Stimulated activated CD4-positive, alpha-beta T cell treated with anti-CD3 and anti-CD28 coated beads, Interleukin-4, amount 100 ng/mL, for 48 hours (primary cell): ENCODE measurements at regions not wholly inside any gene's neighbourhood (a gene's known extent, or its start where the extent isn't known, plus 50 kb on each side); places are given as distances from the start of the nearest gene placed in this dataset.
"Not testable (repeated sequence)": the region's sequence is repeated elsewhere in the genome, so short reads cannot be mapped to it uniquely, and the experiment has no call there.

Experiments used
- DNase-seq, 2 donors: peaks; one replicate each; pipeline ENCODE4 v3.0.0-alpha.2; 2020; ENCODE audit warnings: low read depth in 2 of 2

DNA sequence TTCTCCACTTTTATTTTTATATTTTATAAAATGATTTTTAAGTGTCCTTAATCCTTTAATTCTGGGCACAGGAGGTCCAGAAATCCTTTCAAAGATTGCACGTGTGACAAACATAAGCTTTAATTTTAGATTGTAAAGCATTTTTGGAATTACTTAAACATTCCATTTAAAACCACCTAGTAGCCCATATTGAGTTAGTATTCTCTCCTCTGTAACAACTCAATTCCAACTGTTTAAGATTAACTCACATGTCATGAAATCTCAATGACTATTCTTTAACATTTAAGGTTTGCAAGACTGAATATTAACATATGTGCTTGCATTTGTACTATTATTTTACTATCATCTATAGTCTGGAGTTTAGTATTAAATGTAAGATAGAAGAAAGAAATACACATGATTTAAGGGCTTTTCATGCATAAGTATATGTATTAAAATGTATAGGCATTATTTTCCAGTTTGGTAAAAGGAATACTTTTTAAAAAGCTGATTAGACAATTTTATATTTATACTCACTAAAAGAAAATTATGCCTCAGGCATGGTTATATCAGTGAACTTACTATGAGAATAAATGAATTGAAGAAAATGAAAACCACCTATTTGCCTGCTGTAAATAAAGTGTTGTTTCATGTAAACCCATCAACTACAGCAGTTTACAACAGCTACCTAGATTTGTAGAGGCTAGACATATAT, 776.9 kb downstream of the SLC6A15 start:
- no peak for DNase-seq

DNA sequence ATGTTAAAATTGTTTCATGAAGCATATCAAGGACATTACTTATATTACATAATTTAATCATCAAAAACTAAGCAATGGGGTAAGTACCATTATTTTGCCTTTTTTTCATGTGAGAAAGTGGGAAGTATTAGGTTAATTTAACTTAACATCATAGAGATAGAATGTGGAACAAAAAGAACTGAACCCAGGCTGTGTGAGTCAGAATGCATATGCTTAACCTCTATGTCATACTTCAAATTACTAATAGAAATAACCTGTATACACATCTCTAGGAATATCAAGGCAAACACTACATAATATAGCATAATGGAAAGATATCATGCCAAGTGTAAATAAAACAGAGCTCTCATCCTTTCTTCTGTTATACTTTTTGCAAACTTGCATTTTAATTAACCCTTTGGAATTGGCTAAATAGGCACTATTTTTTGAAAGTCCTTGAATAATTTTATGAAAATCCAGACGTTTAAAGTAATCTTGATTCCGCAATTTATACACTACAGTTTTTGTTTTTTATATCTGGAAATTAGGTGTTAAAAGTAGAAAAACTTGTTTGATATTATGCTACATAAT, 777.7 kb downstream of the SLC6A15 start:
- no peak for DNase-seq

DNA sequence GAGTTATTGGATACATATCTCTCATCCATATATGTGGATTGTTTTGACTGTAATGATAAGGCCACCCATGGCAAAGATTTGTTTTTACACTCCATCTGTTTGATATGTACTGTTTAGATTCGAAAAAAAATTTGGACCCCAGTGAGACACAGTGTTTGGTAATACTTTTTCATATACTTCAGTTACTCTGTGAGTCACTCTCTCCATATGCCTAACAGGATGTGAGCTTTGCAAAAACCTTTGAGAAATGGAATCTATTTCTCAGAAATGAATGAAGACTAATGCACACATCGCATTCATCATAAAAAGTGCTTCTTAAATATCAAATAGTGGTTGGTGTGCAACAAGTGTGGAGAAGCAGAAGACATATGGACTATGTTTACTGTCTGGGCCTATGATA, 781.5 kb downstream of the SLC6A15 start:
- no peak for DNase-seq

DNA sequence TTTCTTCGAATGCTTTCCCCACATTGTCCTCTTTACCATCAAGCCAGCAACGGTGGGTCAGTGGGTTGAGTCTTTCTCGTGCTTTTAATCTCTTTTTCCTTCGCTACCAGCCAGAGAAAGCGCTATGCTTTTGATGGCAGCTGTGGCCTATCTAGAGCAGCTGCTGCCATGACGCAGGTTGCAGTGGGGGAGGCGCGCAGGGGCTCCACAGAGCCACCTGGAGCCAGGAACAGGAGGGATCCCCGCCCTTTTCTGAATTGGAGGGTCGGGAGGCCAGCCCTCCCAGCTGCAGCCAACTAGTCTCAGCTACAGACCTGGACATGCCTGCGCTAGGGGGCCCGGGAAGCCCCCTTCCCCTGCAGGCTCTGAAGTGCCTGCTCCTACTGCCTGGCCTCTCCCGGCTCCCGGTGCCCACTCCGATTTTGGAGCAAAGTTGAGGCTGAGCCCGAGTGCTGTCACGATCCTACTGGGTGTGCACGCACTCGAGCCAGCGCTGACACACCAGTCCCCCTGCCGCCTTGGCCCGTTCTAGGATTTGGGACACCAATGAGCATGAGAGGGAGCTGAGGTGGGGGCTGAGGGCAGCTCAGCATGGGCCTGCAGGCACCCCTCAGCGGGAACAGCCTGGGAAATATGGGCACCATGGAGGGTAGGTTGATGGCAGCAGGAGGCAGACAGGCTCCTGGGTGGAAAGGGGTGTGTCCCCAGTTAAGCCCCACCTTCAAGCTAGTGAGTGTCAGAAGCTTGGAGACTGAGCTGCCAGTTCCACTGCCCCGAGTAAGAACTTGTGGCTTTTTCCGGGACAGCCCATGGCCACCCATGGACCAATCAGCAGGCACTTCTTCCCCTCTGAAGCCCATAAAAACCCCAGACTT, 784.2 kb downstream of the SLC6A15 start:
- no peak for DNase-seq

DNA sequence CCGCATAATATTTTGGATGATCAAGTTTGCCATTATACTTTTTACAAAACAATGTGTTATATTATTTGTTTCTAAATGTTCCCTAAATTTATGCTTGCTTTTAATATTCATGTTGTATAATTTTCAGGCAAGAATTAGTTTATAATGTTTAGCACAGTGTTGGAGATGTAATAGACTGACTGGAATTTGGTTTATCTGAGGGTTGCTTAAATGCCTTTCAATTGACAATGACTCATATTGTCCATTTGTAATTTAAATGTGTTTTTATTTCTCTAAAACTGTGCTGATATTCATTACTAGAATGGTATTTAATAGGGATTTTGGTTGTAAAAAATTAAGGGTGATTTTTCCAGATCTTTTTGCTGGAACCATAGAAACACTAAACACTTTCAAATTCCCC, 788.4 kb downstream of the SLC6A15 start:
- DNase-seq = no peak

DNA sequence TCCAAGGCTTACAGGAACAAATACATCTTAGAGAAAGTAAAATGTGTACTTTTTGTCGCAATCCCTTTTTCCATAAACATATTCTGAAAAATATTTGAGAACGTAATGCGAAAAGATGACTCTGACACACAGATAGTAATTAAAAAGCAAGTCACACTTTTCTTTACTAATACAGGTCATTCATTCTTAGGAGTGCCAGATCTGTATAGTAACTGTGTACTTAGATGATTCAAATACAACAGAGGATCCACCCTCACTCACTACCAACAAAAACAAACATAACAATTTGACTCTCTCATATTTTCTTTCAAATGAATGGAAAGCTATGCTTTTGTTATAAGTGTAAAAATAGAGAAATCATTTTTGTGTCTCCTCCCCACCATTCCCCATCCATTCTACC, 795.4 kb downstream of the SLC6A15 start:
- no peak for DNase-seq

DNA sequence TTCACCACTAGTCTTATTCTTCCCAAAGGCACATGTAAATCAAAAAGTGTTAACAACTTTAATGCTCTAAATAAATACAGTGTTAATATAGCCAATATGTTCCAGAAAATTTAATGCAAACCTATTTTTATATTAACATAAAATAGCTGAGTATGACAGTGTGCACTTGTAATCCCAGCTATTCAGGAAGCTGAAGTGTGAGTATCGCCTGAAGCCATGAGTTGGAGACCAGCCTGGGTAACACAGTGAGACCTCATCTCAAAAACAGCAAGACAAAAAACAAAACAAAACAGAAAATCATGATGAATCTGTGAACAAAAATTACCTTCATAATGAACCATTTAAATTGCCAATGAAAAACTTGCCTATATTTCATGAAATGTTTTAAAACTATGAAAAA, 798.9 kb downstream of the SLC6A15 start:
- DNase-seq = no peak

DNA sequence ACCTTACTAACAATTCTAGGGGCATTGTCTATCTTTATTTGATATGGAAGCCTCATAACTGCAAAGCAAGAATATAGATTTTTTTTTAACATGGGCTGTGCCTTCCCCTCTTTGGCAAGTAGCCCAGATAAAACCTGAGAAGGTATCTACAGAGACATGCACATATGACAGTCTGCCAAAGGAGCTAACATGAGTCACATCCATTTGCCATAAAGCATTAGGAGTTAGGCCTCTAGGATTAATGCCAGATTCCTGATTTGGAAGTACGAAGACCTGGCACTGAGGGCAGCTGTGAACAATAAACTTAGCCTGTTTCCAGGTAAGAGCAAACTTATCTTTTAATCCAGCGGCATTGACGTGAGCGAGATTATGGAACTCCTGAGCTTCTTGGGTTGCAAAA, 808.7 kb downstream of the SLC6A15 start:
- DNase-seq = not testable (repeated sequence)

DNA sequence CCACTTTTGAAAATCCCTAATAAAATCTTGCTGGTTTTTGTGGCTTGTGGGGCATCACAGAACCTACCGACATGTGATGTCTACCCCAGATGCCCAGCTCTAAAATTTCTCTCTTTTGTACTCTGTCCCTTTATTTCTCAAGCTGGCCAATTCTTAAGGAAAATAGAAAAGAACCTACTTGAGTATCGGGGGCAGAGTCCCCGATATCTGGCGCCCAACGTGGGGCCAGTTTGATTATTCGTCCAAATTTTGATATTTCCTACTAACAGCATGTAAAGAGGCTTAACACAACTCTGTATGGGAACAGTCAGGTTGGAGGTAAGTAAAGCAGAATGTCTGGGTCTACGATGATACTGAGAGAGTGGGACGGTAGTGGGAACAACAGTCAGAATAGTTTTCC, 810.6 kb downstream of the SLC6A15 start:
- DNase-seq = not testable (repeated sequence)

DNA sequence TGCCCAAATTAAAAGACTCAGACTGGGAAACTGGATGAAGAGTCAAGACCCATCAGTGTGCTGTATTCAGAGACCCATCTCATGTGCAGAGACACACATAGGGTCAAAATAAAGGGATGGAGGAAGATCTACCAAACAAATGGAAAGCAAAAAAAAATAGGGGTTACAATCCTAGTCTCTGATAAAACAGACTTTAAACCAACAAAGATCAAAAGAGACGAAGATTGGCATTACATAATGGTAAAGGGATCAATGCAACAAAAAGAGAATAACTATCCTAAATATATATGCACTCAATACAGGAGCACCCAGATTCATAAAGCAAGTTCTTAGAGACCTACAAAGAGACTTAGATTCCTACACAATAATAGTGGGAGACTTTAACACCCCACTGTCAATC, 813.0 kb downstream of the SLC6A15 start:
- not testable (repeated sequence) for DNase-seq

DNA sequence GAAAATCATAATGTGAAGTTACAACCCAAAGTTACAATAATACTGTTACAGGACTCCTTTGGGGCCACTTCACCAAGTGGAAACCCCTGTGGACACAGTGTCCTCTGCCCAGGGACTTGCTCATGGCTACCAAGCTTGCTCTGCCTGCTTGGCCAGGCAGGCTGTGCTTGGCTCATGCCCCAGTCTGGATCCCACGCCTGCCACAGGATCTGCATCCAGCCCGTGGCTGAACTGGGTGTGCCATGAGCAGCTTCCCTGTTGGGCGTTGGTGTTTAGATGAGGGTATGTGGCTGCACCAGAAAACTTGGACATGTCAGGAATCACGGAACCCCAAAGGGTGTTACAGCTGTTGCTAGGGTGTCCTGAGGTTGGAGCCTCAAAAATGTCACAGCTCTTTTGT, 820.9 kb downstream of the SLC6A15 start:
- DNase-seq = no peak

DNA sequence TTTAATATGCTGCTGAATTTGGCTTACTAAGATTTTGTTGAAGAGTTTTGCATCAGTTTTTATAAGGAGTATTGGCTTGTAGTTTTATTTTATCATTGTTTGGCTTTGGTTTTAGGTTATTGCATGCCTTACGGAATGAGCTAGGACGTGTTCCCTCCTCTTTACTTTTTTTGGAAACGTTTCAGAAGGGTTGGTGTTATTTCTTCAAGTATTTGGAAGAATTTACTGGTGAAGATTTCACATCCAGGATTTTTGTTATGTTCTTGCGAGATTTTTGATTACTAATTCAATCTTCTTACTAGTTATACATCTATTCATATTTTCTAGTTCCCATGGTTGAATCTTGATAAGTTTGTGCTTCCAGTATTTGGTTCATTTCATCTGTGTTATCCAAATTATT, 823.2 kb downstream of the SLC6A15 start:
- no peak for DNase-seq

DNA sequence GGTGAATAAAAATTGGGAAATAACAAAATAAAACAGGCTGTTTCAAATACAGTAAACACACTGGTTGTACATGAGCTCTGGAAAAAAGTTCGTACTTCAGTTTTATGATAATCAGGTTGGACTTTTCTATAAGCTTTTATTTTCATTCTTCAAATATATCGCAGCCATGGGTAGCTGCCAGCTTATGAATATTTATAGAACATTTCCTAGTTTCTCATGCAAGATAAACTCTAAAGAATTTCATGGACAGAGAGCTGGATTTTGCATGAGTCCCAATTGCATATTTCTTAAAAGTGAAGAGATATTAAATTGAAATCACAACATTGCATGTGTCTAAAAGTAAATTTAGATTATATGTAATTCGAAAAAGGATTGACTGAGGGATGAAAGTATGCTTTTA, 827.6 kb downstream of the SLC6A15 start:
- no peak for DNase-seq

DNA sequence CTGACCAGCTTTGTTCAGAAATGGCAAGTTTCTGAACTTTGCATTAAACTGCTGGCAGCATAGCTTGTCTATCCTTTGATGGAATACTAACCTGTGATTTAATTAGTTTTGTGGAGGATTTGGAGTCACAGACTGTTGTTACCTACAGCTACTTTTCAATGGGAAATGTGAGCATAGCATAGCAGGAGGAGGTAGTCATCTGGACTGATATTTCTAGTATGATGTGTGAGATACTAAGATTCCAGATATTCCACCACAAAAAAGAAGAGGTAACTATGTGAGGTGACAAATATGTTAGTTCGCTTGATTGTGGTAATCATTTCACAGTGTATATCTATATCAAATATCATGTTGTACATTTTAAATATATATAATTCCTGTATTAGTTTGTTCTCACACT, 833.0 kb downstream of the SLC6A15 start:
- no peak for DNase-seq

DNA sequence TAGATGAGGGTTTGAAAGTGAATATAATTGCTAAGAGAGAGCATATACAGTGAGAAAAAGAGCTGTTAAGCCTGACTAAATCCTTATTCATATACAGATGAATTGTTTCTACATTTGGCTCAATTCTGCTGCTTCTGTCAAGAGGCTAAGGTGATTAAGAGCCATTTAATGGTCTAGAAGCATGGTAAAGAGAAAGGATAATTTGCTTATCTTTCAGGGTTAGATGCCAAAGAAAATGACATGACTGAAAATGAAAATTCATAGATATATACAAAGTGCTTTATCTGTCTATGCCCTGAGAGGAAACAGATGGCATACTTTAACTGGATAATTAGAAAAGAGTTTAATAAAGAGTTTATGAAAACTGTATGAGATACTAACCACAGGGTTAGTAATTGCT, 834.9 kb downstream of the SLC6A15 start:
- no peak for DNase-seq

DNA sequence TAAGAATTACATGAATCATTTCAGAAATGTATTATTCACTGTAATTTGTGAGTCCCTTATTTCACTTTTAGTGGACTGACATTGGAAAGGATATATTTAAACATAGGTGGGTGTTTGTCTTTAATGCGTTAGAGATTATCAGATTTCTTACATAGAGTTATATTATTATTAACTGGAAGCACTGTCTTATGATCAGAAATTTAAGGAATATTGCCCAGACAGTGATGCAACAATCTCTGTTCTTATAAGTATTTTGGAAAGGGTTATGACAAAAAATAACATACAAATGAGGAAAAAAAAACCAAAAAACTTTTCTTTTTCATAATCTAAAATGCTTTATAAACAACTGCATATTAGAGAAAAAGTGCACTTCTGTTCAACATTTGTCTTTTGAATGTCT, 836.6 kb downstream of the SLC6A15 start:
- DNase-seq = no peak

DNA sequence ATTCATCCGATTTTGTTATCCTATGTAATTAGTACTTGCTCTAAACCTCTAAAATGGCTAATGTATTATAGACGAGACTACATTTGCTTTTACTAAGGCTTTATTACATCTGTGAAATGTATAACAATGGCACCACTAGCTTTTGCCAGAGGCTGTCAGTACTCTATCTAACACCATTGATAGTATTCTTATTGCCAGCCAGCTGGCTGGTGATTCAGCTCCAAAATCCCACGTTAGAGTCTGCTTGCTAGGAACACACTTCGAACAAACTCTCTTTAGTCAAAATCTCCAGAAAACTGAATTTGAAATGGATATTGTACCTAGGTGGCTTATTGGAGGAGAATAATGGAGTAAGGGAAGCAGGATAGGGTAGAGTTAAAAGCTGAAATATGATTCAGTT, 839.2 kb downstream of the SLC6A15 start:
- no peak for DNase-seq

DNA sequence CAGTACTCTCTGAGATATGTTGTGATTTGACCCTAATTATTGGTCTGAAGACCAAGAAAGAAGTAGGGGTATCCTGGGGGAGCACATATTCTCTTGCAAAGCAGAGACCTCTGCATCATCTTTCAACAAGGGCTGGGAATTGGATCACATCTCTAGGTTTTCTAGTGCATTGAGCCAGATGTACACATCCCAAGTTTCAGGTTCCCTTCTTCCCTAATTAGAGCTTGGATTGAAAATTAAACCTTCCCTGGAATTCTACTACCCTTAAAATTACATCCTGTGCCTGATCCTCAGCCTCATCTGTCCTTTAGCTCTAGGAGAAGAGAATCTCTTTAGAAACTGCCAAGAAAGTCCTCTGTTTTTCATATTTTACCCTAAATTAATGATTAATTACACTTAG, 839.6 kb downstream of the SLC6A15 start:
- no peak for DNase-seq

DNA sequence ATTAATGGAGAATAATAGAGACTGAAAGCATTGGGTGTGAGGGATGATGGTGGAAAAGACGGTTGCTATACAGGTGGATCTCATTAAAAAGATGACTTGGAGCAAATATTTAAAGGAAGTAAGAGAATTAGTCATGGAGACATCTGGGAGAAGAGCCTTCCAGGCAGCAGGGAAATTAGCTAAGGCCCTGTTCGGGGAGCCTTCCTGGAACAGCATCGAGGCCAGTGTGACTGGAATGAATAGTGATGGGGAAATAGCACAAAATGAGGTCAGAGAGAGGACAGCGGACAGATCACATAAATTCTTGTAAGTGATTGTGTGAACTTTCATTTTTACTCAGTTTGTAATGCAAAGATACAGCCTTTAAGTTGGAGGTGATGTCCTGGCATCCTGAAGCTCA, 842.3 kb downstream of the SLC6A15 start:
- no peak for DNase-seq

DNA sequence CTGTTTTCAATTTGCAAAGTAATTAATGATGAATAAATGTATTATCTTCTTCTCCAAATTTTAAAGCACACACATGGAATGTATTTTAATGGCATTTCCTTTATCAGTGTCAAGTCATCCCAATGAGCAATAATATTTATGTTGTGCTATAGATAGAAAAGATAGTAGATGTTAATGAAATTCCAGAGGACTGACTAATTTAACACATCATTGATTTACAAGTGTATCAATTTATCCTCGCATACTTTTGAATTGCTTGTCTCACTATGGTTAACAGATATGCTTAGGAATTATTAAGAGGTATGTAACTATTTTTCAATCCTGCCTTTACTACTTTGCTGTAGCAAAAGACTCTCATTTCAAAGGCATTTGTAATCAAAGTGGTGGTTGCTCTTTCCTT, 842.9 kb downstream of the SLC6A15 start:
- DNase-seq = no peak

DNA sequence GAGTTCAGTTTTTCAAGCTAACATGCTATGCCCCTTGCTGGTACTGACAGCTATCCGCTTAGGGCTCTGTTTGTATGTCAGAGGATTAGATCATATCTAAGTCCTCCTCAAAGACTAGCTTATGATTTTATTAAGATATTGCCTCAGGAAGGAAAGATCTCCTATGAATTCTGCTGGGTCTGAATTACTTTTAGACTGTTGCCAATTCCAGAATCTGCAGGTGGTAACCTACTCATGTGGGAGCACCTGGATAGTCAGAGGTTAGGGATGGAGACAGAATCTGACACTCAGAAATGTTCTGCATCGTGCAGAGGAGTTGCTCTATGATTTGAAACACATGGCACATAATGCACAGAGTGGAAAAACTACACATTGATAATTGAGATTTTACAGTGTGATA, 843.4 kb downstream of the SLC6A15 start:
- DNase-seq = no peak

DNA sequence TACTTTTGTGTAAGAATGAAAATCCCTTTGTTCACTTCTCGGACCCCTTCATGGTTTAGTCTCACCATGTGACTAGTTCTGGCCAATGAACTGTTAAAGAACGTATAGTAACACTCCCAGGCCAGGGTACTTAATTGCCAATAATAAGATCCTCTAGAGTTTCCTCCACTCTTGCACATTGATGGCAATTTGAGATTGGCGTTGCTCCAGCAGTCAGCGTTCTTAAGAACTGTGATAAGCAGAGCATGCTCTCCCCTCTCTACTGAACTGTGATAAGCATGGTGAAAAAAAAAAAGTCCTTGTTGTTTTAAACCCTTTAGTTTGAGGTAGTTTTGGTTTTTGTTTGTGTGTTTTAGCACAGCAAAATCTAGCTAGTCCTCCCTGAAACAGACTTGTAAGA, 854.5 kb downstream of the SLC6A15 start:
- DNase-seq = no peak

DNA sequence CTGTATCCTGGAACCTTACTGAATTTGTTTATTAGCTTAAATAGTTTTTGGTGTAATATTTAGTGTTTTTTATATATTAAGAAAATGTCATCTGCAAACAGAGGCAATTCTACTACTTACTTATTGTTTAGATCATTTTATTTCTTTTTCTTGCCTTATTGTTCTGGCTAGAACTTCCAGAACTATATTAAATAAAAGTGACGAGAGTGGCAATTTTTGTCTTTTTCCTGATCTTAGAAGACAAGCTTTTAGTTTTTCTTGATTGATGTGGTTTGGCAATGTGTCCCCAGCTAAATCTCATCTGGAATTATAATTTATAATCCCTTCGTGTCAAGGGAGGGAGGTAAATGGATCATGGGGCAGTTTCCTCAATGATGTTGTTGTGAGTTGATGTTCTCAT, 857.8 kb downstream of the SLC6A15 start:
- no peak for DNase-seq
